HepG2 (cell line): ENCODE measurements at regions not wholly inside any gene's neighbourhood (a gene's known extent, or its start where the extent isn't known, plus 50 kb on each side); places are given as distances from the start of the nearest gene placed in this dataset.

Experiments
- ATAC-seq: fragments of 200-7000 bp; cut with Tn5 transposase; 3 replicates; pipeline ENCODE4 v1.9.1; 2020; ENCODE audit warnings: mild to moderate bottlenecking, moderate library complexity
- BruUV-seq: library from RNA; stranded (reverse); fragments of 400-500 nt; replicated peaks from 2 replicates; lab custom pipeline; 2021; lab: Mats Ljungman, UMichigan
- CTCF ChIA-PET: fragments of 300-600 bp; formaldehyde crosslinking; extraction: SDS; loops from one replicate; lab custom pipeline; 2021; ENCODE audit warnings: low total read pairs, inconsistent platforms, low intra/inter-chr PET ratio; lab: Yijun Ruan, JAX
- POLR2A ChIA-PET: fragments of 350-600 bp; sonication (Branson Sonifier 250); formaldehyde crosslinking; loops from one replicate; lab custom pipeline; 2020; ENCODE audit warnings: antibody characterized with exemption, inconsistent platforms; lab: Yijun Ruan, JAX
- DNase-seq: peaks from one replicate; pipeline ENCODE4 v3.0.0-alpha.2; 2015; ENCODE audit warnings: low spot score
- FAIRE-seq: peaks from 3 replicates; lab custom pipeline; 2011; peaks lifted over from hg19 to GRCh38; lab: Jason Lieb, UNC
- H2AFZ ChIP-seq: one replicate; pipeline ENCODE4 v1.6.1; 2011; ENCODE audit warnings: low read length, inconsistent platforms
- H3K27ac ChIP-seq: fragments of 300-600 bp; 3 replicates; pipeline ENCODE4 v1.8.0; 2011; ENCODE audit warnings: mixed run types, mild to moderate bottlenecking, mixed read lengths, low read length, inconsistent platforms; ENCODE audit not compliant: insufficient read depth; ENCODE audit errors: extremely low read length
- H3K27me3 ChIP-seq, 2 experiments: fragments of 200-600 bp in 1 of 2; 2 replicates in 1 of 2; 3 replicates in 1 of 2; pipeline versions ENCODE4 v1.6.0 to v1.8.0; 2011; ENCODE audit warnings: low read length in 2 of 2, mild to moderate bottlenecking in 2 of 2, moderate library complexity in 2 of 2, inconsistent platforms in 1 of 2; ENCODE audit not compliant: insufficient read depth in 2 of 2, control insufficient read depth in 1 of 2
- H3K36me3 ChIP-seq, 2 experiments: fragments of 200-600 bp in 1 of 2; replicated peaks in 1 of 2; 2 replicates in 1 of 2; 3 replicates in 1 of 2; pipeline versions ENCODE4 v1.5.1 to v1.8.0; 2011; ENCODE audit warnings: low read length in 2 of 2, inconsistent platforms in 1 of 2; ENCODE audit not compliant: insufficient read depth in 2 of 2, control insufficient read depth in 1 of 2
- H3K4me1 ChIP-seq: 2 replicates; pipeline ENCODE4 v1.5.1; 2012; ENCODE audit warnings: low read length, inconsistent platforms; ENCODE audit not compliant: insufficient read depth
- H3K4me2 ChIP-seq: 2 replicates; pipeline ENCODE4 v1.6.0; 2011; ENCODE audit warnings: low read depth, low read length, inconsistent platforms
- H3K4me3 ChIP-seq, 3 experiments: fragments of 200-600 bp in 1 of 3; sonication (generic), shearing (Covaris generic) in 1 of 3; replicated peaks in 1 of 3; 2 replicates each; pipeline ENCODE4 v1.5.1; 2011 to 2016; ENCODE audit warnings: low read length in 3 of 3, inconsistent platforms in 2 of 3, low read depth in 2 of 3, mild to moderate bottlenecking in 2 of 3, control low read depth in 1 of 3, mixed read lengths in 1 of 3; ENCODE audit not compliant: insufficient read depth in 1 of 3
- H3K79me2 ChIP-seq: one replicate; pipeline ENCODE4 v1.6.1; 2011; ENCODE audit warnings: low read length, inconsistent platforms; ENCODE audit not compliant: insufficient read depth
- H3K9ac ChIP-seq: 2 replicates; pipeline ENCODE4 v1.6.0; 2011; ENCODE audit warnings: mild to moderate bottlenecking, low read depth, low read length, inconsistent platforms; ENCODE audit not compliant: insufficient read depth
- H3K9me3 ChIP-seq: 2 replicates; pipeline ENCODE4 v1.5.1; 2012; ENCODE audit warnings: mild to moderate bottlenecking, low read length
- H4K20me1 ChIP-seq: 2 replicates; pipeline ENCODE4 v1.6.0; 2011; ENCODE audit warnings: inconsistent platforms, mild to moderate bottlenecking, low read length, moderate library complexity; ENCODE audit not compliant: insufficient read depth
- BATF2 ChIP-seq: sonication (generic); formaldehyde crosslinking; IDR thresholded peaks from 2 replicates; pipeline ENCODE4 v1.8.0; 2022; ENCODE audit warnings: mild to moderate bottlenecking, missing genetic modification reagents, moderate library complexity
- HNRNPK ChIP-seq: fragments of 200-400 bp; formaldehyde crosslinking; IDR thresholded peaks from 2 replicates; pipeline ENCODE4 v1.6.1; 2018; ENCODE audit warnings: low read length, low read depth, moderate library complexity, mild to moderate bottlenecking; ENCODE audit not compliant: poor library complexity, severe bottlenecking
- MBD4 ChIP-seq: IDR thresholded peaks from 2 replicates; pipeline ENCODE4 v1.6.1; 2012; ENCODE audit warnings: low read length, inconsistent platforms, borderline replicate concordance
- RFX1 ChIP-seq: fragments of 450-650 bp; IDR thresholded peaks from 2 replicates; pipeline ENCODE4 v1.6.1; 2017
- TEAD2 ChIP-seq: sonication (generic); formaldehyde crosslinking; IDR thresholded peaks from 2 replicates; pipeline ENCODE4 v1.9.0; 2021; ENCODE audit warnings: missing genetic modification reagents
- ZBTB20 ChIP-seq: sonication (generic); formaldehyde crosslinking; IDR thresholded peaks from 2 replicates; pipeline ENCODE4 v1.8.1; 2023; ENCODE audit warnings: missing genetic modification reagents, low read depth, mild to moderate bottlenecking, borderline replicate concordance
- ZBTB3 ChIP-seq: sonication (generic); formaldehyde crosslinking; IDR thresholded peaks from 2 replicates; pipeline ENCODE4 v1.4.0; 2020; ENCODE audit warnings: low read depth, mild to moderate bottlenecking, moderate library complexity, missing genetic modification reagents, borderline replicate concordance
- ZMAT3 ChIP-seq: sonication (generic); formaldehyde crosslinking; conservative IDR thresholded peaks from 2 replicates; pipeline ENCODE4 v1.7.0; 2021; ENCODE audit warnings: missing genetic modification reagents
- ZNF557 ChIP-seq: sonication (generic); formaldehyde crosslinking; IDR thresholded peaks from 2 replicates; pipeline ENCODE4 v1.4.0; 2020; ENCODE audit warnings: missing genetic modification reagents
- ZNF562 ChIP-seq: sonication (generic); formaldehyde crosslinking; IDR thresholded peaks from 2 replicates; pipeline ENCODE4 v1.8.0; 2022; ENCODE audit warnings: missing genetic modification reagents, borderline replicate concordance
- WGBS: methylation state at CpG from one replicate; pipeline ENCODE4 v1.1.6; 2017; ENCODE audit warnings: low lambda C conversion rate; 5-methylcytosine and 5-hydroxymethylcytosine counted together
- in situ Hi-C: cut with HindIII; loops from 2 replicates; pipeline ENCODE4 v1.10.0; 2017; ENCODE audit warnings: low pct_unique_long_range_greater_than_20kb; ENCODE audit not compliant: extremely low pct_ligation_motif_present
- intact Hi-C: fragments of 100-400 bp; cut with micrococcal nuclease; formaldehyde crosslinking; loops from one replicate; pipeline ENCODE4 v1.10.0; 2022; ENCODE audit not compliant: unreplicated experiment
- TF ChIP-seq, protein P1 (sequence below): sonication (generic); formaldehyde crosslinking; IDR thresholded peaks from 2 replicates; pipeline ENCODE4 v1.8.1; 2023; ENCODE audit warnings: mild to moderate bottlenecking, inconsistent platforms, moderate library complexity, missing genetic modification reagents, borderline replicate concordance
- TF ChIP-seq, protein P2 (sequence below): sonication (generic); formaldehyde crosslinking; IDR thresholded peaks from 2 replicates; pipeline ENCODE4 v1.8.1; 2022; ENCODE audit warnings: mild to moderate bottlenecking, missing genetic modification reagents

GRCh38 chr6:20024978-20025377 is 187.3 kb downstream of the MBOAT1 start:
- ATAC-seq (no peak), DNase-seq (no peak), FAIRE-seq (no peak)
- H3K9me3 ChIP-seq = no peaks in the 10 kb centered on the region
- in situ Hi-C loops = no loop called here
- no peak for TF ChIP-seq TEAD2 (CRISPR knock-in tag)
- TF ChIP-seq ZBTB20 (CRISPR knock-in tag) = no peak
- TF ChIP-seq ZNF557 = no peak
- no peak for TF ChIP-seq ZNF562 (CRISPR knock-in tag)
- TF ChIP-seq MBD4 = no peak
- TF ChIP-seq, protein P1, sequence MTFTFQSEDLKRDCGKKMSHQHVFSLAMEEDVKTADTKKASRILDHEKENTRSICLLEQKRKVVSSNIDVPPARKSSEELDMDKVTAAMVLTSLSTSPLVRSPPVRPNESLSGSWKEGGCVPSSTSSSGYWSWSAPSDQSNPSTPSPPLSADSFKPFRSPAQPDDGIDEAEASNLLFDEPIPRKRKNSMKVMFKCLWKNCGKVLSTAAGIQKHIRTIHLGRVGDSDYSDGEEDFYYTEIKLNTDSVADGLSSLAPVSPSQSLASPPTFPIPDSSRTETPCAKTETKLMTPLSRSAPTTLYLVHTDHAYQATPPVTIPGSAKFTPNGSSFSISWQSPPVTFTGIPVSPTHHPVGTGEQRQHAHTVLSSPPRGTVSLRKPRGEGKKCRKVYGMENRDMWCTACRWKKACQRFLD = no peak
- TF ChIP-seq HNRNPK = no peak
- TF ChIP-seq, protein P2, sequence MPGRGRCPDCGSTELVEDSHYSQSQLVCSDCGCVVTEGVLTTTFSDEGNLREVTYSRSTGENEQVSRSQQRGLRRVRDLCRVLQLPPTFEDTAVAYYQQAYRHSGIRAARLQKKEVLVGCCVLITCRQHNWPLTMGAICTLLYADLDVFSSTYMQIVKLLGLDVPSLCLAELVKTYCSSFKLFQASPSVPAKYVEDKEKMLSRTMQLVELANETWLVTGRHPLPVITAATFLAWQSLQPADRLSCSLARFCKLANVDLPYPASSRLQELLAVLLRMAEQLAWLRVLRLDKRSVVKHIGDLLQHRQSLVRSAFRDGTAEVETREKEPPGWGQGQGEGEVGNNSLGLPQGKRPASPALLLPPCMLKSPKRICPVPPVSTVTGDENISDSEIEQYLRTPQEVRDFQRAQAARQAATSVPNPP (CRISPR knock-in tag) = no peak
- no peak for TF ChIP-seq ZMAT3
- TF ChIP-seq ZBTB3 (CRISPR knock-in tag) = no peak
- TF ChIP-seq BATF2 (CRISPR knock-in tag) = no peak
- TF ChIP-seq RFX1 = no peak
- H4K20me1 ChIP-seq = no peaks in the 10 kb centered on the region
- H2AFZ ChIP-seq = no peak overlapping the region
- H3K36me3 ChIP-seq = no peaks in the 10 kb centered on the region
- ChIA-PET POLR2A (no interaction called here), CTCF (no interaction called here)
- no peaks in the 10 kb centered on the region for H3K4me1 ChIP-seq
- no TSS peak for BruUV-seq
- WGBS = 29% methylated on average over 6 of the region's 6 CpGs
- intact Hi-C loops = no loop called here
- H3K4me3 ChIP-seq = no peak overlapping the region
- no peak overlapping the region for H3K4me2 ChIP-seq
- no peaks in the 10 kb centered on the region; a peak in 1 of 5 replicates for H3K27me3 ChIP-seq
- no peak overlapping the region for H3K9ac ChIP-seq
- no peaks in the 10 kb centered on the region for H3K79me2 ChIP-seq
- H3K27ac ChIP-seq = no peak overlapping the region
